Esophagus squamous epithelium (tissue), 5 donors: ENCODE measurements at regions not wholly inside any gene's neighbourhood (a gene's known extent, or its start where the extent isn't known, plus 50 kb on each side); places are given as distances from the start of the nearest gene placed in this dataset.

ENCODE experiments used
- DNase-seq: peaks from one replicate; lab custom pipeline; 2025; lab: John Stamatoyannopoulos, UW
- H3K27ac ChIP-seq, 4 donors: fragments of 200-600 bp; sonication (generic); one replicate each; pipeline ENCODE4 v1.5.1; 2016 to 2019; ENCODE audit warnings: mild to moderate bottlenecking in 1 of 4
- H3K27me3 ChIP-seq, 4 donors: fragments of 200-600 bp; sonication (generic); 1 replicate in 3 of 4; 2 replicates in 1 of 4; pipeline versions ENCODE4 v1.5.1 to v1.6.0; 2017 to 2021; ENCODE audit warnings: antibody characterized with exemption in 1 of 4
- H3K36me3 ChIP-seq, 3 donors: fragments of 200-600 bp; sonication (generic); one replicate each; pipeline ENCODE4 v1.5.1; 2016 to 2019
- H3K4me1 ChIP-seq, 3 donors: fragments of 200-600 bp; sonication (generic); one replicate each; pipeline ENCODE4 v1.5.1; 2017 to 2019
- H3K4me3 ChIP-seq, 4 donors: fragments of 200-600 bp; sonication (generic); 1 replicate in 3 of 4; 2 replicates in 1 of 4; pipeline ENCODE4 v1.5.1; 2016 to 2019; ENCODE audit warnings: mild to moderate bottlenecking in 2 of 4, moderate library complexity in 1 of 4
- H3K9me3 ChIP-seq, 3 donors: fragments of 200-600 bp; sonication (generic); one replicate each; pipeline ENCODE4 v1.5.1; 2016 to 2019
- CTCF ChIP-seq, 6 experiments: fragments of 450-650 bp in 4 of 6; fragments of 200-600 bp in 2 of 6; sonication (generic) in 2 of 6; IDR thresholded peaks; one replicate each; pipeline ENCODE4 v1.5.1; 2016 to 2019; ENCODE audit warnings: antibody characterized with exemption in 6 of 6, mild to moderate bottlenecking in 4 of 6, moderate library complexity in 4 of 6
- POLR2A ChIP-seq, 4 donors: fragments of 450-650 bp; IDR thresholded peaks; one replicate each; pipeline ENCODE4 v1.6.1; 2017; ENCODE audit warnings: antibody characterized with exemption in 4 of 4, mild to moderate bottlenecking in 4 of 4, moderate library complexity in 3 of 4
- WGBS, 2 donors: methylation state at CpG; one replicate each; pipeline ENCODE4 v1.1.5; 2018; 5-methylcytosine and 5-hydroxymethylcytosine counted together
- intact Hi-C: fragments of 100-400 bp; cut with DNase I; formaldehyde crosslinking; loops from one replicate; pipeline ENCODE4 v1.15.0; 2022
- donor health status: DM: yes; HTN: yes; CAD: no.

- no peaks in the 10 kb centered on the region for H3K9me3 ChIP-seq
- no peak overlapping the region for H3K27ac ChIP-seq
- H3K4me1 ChIP-seq: no peaks in the 10 kb centered on the region
- intact Hi-C loops: no loop called here
- H3K4me3 ChIP-seq: no peak overlapping the region
- no peak for DNase-seq
- 27 to 44% methylated on average over 1 of the region's 1 CpG for WGBS, 2 donors
- TF ChIP-seq CTCF (IDR thresholded peaks at IDR 0.05) (no peak), POLR2A (IDR thresholded peaks at IDR 0.05) (no peak)
- H3K36me3 ChIP-seq: no peaks in the 10 kb centered on the region
- H3K27me3 ChIP-seq: no peaks in the 10 kb centered on the region
Observed at GRCh38 chr6:93962566-93962965, 543.2 kb upstream of the EPHA7 start.

DNA sequence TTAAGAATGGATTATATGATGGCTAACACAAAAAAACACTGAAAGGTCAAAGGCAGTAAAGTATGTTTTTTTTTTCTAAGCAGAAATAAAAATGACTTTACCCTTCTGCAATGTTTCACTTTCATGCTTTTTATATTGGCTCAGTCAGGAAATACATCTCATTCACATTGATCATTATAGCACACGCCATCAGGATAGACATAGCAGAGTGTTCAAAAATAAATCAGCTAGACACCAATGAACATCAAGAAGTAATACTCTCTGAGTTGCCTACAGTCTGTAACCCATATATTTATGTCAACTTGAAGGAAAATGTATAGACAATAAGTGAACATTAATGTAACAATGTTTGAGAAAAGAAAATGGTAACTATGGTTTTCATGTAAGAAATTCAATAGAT, 535.2 kb upstream of the EPHA7 start:
- Histone ChIP-seq H3K4me1 (no peaks in the 10 kb centered on the region), H3K4me3 (no peak overlapping the region), H3K36me3 (no peaks in the 10 kb centered on the region), H3K27ac (no peak overlapping the region), H3K27me3 (no peaks in the 10 kb centered on the region), H3K9me3 (no peaks in the 10 kb centered on the region)
- DNase-seq: no peak
- TF ChIP-seq CTCF (IDR thresholded peaks at IDR 0.05) (no peak), POLR2A (IDR thresholded peaks at IDR 0.05) (no peak)
- WGBS, 2 donors: 20 to 29% methylated on average over 1 of the region's 1 CpG
- intact Hi-C loops: no loop called here

DNA sequence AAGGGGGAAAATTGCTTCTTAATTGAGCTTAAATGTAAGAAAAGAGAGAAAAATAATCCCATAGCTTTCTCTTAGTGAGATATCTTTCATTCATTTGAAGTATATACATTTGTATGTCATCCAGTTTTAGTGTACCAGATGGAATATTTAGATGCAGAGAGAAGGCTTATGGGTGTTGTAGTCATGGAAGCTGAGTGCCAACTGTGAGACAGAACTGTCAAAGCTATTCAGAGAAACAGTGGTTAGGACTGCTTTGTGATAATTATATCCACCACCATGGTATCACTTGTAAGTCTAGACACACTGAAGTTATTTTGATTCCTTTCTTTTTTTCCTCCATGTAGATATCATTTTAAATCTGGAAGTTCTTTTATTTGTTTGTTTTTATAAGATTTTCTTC, 524.3 kb upstream of the EPHA7 start:
- DNase-seq: no peak
- Histone ChIP-seq H3K27ac (no peak overlapping the region), H3K4me1 (no peaks in the 10 kb centered on the region), H3K4me3 (no peak overlapping the region), H3K36me3 (no peaks in the 10 kb centered on the region), H3K27me3 (no peaks in the 10 kb centered on the region), H3K9me3 (no peaks in the 10 kb centered on the region)
- TF ChIP-seq CTCF (IDR thresholded peaks at IDR 0.05): no peak
- no peak for TF ChIP-seq POLR2A (IDR thresholded peaks at IDR 0.05)
- intact Hi-C loops: no loop called here

DNA sequence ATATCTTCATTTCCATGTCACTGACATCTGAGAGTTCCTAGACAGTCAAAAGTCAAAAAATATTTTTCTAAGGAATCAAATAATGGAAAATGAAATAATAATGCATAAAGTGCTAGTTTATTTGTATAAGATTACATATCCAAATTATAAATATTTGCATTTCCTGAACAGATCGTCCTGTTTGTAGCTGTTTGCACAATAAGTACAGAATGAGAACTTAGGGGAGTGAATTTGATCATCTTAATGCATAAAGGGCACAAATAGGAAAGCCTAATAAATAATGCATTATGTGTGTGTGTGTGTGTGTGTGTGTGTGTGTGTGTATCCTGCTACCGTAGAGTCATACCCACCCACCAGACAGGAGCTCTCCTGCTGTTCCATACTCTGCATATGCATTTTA, 521.0 kb upstream of the EPHA7 start:
- no peaks in the 10 kb centered on the region for H3K9me3 ChIP-seq
- H3K36me3 ChIP-seq: no peaks in the 10 kb centered on the region
- 50 to 52% methylated on average over 2 of the region's 2 CpGs for WGBS, 2 donors
- no peak overlapping the region for H3K4me3 ChIP-seq
- TF ChIP-seq POLR2A (IDR thresholded peaks at IDR 0.05) (no peak), CTCF (IDR thresholded peaks at IDR 0.05) (no peak)
- no peak for DNase-seq
- no peak overlapping the region for H3K27ac ChIP-seq
- H3K27me3 ChIP-seq: no peaks in the 10 kb centered on the region
- no peaks in the 10 kb centered on the region for H3K4me1 ChIP-seq
- intact Hi-C loops: no loop called here

DNA sequence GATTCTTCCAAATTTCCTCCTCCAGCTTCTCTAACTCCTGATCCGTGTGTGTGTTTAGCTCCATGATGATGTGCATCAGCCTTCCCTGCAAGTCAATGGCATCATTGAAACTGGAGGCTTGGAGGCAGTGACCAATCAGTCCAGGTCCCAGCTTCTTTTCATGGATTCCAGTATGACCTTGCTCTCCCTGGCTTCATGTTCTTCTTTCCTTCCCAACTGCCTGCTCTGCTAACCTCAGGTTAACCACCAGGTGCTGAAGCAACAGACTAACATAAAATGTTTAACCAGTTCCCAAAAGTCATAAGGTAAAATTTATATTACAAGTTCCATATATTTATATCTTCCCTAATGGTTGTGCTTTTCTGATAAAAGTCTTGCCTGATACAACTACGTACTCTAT, 512.8 kb upstream of the EPHA7 start:
- 64 to 78% methylated on average over 2 of the region's 2 CpGs for WGBS, 2 donors
- no peak for TF ChIP-seq POLR2A (IDR thresholded peaks at IDR 0.05)
- no peak for TF ChIP-seq CTCF (IDR thresholded peaks at IDR 0.05)
- intact Hi-C loops: no loop called here
- Histone ChIP-seq H3K9me3 (peaks cover 0 to 7% (median 0%) of the 10 kb centered on the region in 3 donors), H3K27ac (no peak overlapping the region), H3K36me3 (no peaks in the 10 kb centered on the region), H3K4me1 (no peaks in the 10 kb centered on the region), H3K4me3 (no peak overlapping the region), H3K27me3 (no peaks in the 10 kb centered on the region)
- no peak for DNase-seq
